Astrocyte (in vitro differentiated cells and primary cell): ENCODE measurements at regions not wholly inside any gene's neighbourhood (a gene's known extent, or its start where the extent isn't known, plus 50 kb on each side); places are given as distances from the start of the nearest gene placed in this dataset.

Source experiments
- DNase-seq: peaks from one replicate; pipeline ENCODE4 v3.0.0-alpha.2; 2010; ENCODE audit warnings: low read depth
- FAIRE-seq: peaks from 2 replicates; lab custom pipeline; 2011; peaks lifted over from hg19 to GRCh38; lab: Jason Lieb, UNC
- H2AFZ ChIP-seq: 2 replicates; pipeline ENCODE4 v1.6.0; 2012; ENCODE audit warnings: low read depth, low read length, inconsistent platforms
- H3K27ac ChIP-seq: 2 replicates; pipeline ENCODE4 v1.5.1; 2011; ENCODE audit warnings: low read depth, low read length, inconsistent platforms
- H3K27me3 ChIP-seq: 2 replicates; pipeline ENCODE4 v1.6.0; 2011; ENCODE audit warnings: low read length, inconsistent platforms; ENCODE audit not compliant: insufficient read depth
- H3K36me3 ChIP-seq: 2 replicates; pipeline ENCODE4 v1.5.1; 2011; ENCODE audit warnings: low read length, inconsistent platforms; ENCODE audit not compliant: insufficient read depth
- H3K4me1 ChIP-seq: 2 replicates; pipeline ENCODE4 v1.5.1; 2011; ENCODE audit warnings: low read length, inconsistent platforms; ENCODE audit not compliant: insufficient read depth
- H3K4me2 ChIP-seq: 2 replicates; pipeline ENCODE4 v1.6.0; 2012; ENCODE audit warnings: low read length, inconsistent platforms
- H3K4me3 ChIP-seq: 2 replicates; pipeline ENCODE4 v1.5.1; 2011; ENCODE audit warnings: low read depth, mild to moderate bottlenecking, low read length, inconsistent platforms; ENCODE audit not compliant: insufficient read depth
- H3K79me2 ChIP-seq: 2 replicates; pipeline ENCODE4 v1.6.0; 2012; ENCODE audit warnings: mild to moderate bottlenecking, low read length, inconsistent platforms; ENCODE audit not compliant: insufficient read depth
- H3K9ac ChIP-seq: 2 replicates; pipeline ENCODE4 v1.6.0; 2012; ENCODE audit warnings: mild to moderate bottlenecking, low read length, inconsistent platforms
- H3K9me3 ChIP-seq: 2 replicates; pipeline ENCODE4 v1.5.1; 2012; ENCODE audit warnings: low read depth, mild to moderate bottlenecking, low read length, inconsistent platforms; ENCODE audit not compliant: insufficient read depth
- H4K20me1 ChIP-seq: 2 replicates; pipeline ENCODE4 v1.6.0; 2012; ENCODE audit warnings: low read length, inconsistent platforms; ENCODE audit not compliant: insufficient read depth
- H3K27ac Mint-ChIP-seq: one replicate; pipeline ENCODE4 v1.8.0; 2021; ENCODE audit warnings: mild to moderate bottlenecking, mixed read lengths; ENCODE audit not compliant: unreplicated experiment
- H3K27me3 Mint-ChIP-seq: one replicate; pipeline ENCODE4 v1.8.0; 2021; ENCODE audit warnings: low read depth, mixed read lengths; ENCODE audit not compliant: unreplicated experiment
- H3K36me3 Mint-ChIP-seq: one replicate; pipeline ENCODE4 v1.8.0; 2021; ENCODE audit warnings: low read depth, mixed read lengths; ENCODE audit not compliant: unreplicated experiment
- H3K4me1 Mint-ChIP-seq: one replicate; pipeline ENCODE4 v1.8.0; 2021; ENCODE audit warnings: low read depth, mixed read lengths; ENCODE audit not compliant: unreplicated experiment
- H3K4me3 Mint-ChIP-seq: one replicate; pipeline ENCODE4 v1.8.0; 2021; ENCODE audit warnings: mild to moderate bottlenecking, moderate library complexity, mixed read lengths; ENCODE audit not compliant: unreplicated experiment
- H3K9me3 Mint-ChIP-seq: one replicate; pipeline ENCODE4 v1.8.0; 2021; ENCODE audit warnings: mild to moderate bottlenecking, mixed read lengths; ENCODE audit not compliant: unreplicated experiment
- EZH2 ChIP-seq: IDR thresholded peaks from 2 replicates; pipeline ENCODE4 v1.6.1; 2012; ENCODE audit warnings: mild to moderate bottlenecking, low read length, inconsistent platforms; ENCODE audit not compliant: insufficient read depth
- TF ChIP-seq, protein P1 (sequence below): IDR thresholded peaks from 2 replicates; pipeline ENCODE4 v1.5.1; 2011; ENCODE audit warnings: low read depth, mild to moderate bottlenecking, inconsistent platforms, low read length, moderate library complexity; ENCODE audit not compliant: insufficient read depth

DNA sequence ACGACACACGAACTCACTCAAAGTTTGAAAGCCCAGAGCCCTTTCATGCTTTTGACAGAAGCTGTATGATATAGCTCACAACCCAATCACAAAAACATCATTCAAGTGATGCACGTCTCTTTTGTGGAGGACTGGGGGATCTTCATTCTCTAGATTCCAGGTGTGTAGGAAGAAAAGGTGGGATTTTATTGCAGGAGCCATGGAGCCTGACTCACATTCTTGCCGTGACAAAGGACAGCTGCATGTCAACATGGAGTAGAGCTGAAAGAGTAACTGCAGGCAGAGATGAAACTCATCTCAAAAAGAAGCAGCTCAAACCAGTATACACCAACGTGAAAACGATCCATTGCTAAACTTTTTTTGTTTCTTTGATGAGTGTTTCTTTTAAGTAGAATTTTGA is 50.9 kb upstream of the PDE1A start:
- Histone ChIP-seq H3K4me3 (no peak overlapping the region), H3K9me3 (no peaks in the 10 kb centered on the region), H3K4me1 (no peaks in the 10 kb centered on the region), H2AFZ (no peak overlapping the region), H3K9ac (no peak overlapping the region), H3K27me3 (no peaks in the 10 kb centered on the region), H3K36me3 (no peaks in the 10 kb centered on the region), H3K4me2 (no peak overlapping the region), H3K79me2 (no peaks in the 10 kb centered on the region), H4K20me1 (no peaks in the 10 kb centered on the region), H3K27ac (no peak overlapping the region)
- Mint-ChIP-seq H3K9me3 (peaks cover 3% of the 10 kb centered on the region), H3K27ac (no peak overlapping the region), H3K36me3 (no peaks in the 10 kb centered on the region), H3K4me1 (peaks cover 9% of the 10 kb centered on the region), H3K4me3 (no peak overlapping the region), H3K27me3 (no peaks in the 10 kb centered on the region)
- no peak for DNase-seq
- FAIRE-seq = no peak
- TF ChIP-seq, protein P1, sequence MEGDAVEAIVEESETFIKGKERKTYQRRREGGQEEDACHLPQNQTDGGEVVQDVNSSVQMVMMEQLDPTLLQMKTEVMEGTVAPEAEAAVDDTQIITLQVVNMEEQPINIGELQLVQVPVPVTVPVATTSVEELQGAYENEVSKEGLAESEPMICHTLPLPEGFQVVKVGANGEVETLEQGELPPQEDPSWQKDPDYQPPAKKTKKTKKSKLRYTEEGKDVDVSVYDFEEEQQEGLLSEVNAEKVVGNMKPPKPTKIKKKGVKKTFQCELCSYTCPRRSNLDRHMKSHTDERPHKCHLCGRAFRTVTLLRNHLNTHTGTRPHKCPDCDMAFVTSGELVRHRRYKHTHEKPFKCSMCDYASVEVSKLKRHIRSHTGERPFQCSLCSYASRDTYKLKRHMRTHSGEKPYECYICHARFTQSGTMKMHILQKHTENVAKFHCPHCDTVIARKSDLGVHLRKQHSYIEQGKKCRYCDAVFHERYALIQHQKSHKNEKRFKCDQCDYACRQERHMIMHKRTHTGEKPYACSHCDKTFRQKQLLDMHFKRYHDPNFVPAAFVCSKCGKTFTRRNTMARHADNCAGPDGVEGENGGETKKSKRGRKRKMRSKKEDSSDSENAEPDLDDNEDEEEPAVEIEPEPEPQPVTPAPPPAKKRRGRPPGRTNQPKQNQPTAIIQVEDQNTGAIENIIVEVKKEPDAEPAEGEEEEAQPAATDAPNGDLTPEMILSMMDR = no peak
- no peak for TF ChIP-seq EZH2

DNA sequence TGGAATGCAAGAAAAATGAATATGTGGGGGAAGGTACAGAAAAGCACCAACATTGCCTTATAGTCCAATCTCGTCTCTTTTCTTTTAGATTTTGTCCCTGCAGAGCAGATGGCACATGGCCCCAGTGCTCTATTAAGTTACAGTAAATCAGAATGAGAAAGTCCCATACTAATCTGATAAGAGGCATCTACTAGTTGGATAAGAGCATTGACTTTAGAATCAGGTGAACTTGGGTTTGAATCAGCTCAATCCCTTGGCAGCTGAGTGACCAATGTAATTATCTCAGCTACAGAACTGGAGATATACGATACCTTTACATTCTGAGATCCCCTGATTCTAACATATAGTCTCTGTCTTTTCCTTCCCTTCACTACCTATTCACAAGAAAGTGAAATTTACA is 54.8 kb upstream of the PDE1A start:
- Histone ChIP-seq H3K27ac (no peak overlapping the region), H3K9ac (no peak overlapping the region), H3K4me3 (no peak overlapping the region), H3K36me3 (no peaks in the 10 kb centered on the region), H3K9me3 (no peaks in the 10 kb centered on the region), H2AFZ (no peak overlapping the region), H3K4me2 (no peak overlapping the region), H3K79me2 (no peaks in the 10 kb centered on the region), H4K20me1 (no peaks in the 10 kb centered on the region), H3K27me3 (no peaks in the 10 kb centered on the region), H3K4me1 (no peaks in the 10 kb centered on the region)
- Mint-ChIP-seq H3K4me3 (no peak overlapping the region), H3K27me3 (no peaks in the 10 kb centered on the region), H3K9me3 (no peaks in the 10 kb centered on the region), H3K4me1 (peaks cover 9% of the 10 kb centered on the region), H3K27ac (no peak overlapping the region), H3K36me3 (no peaks in the 10 kb centered on the region)
- DNase-seq (no peak), FAIRE-seq (no peak)
- TF ChIP-seq, protein P1 = no peak
- TF ChIP-seq EZH2 = no peak

DNA sequence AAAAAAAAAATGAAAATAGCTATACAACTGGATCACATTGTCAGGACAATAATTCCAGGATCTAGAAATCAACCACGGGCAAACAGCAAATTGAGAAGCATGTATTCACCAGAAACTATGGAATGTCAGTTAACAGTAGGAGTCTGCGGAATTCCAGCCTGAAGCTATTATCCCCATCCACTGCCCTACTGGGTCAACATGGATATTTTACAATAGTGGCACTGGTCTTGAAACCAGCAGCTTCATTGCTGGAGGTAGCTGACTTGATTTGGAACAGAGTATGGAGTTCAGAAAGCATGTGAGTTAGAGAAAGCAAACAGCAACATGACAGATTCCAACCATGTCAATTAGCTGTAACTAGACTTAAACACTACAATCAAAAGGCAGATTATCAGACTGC is 55.7 kb upstream of the PDE1A start:
- H3K36me3 Mint-ChIP-seq = no peaks in the 10 kb centered on the region

More for the DNA sequence above, 55.7 kb upstream of the PDE1A start:
- no peak for DNase-seq
- Histone ChIP-seq H3K27me3 (no peaks in the 10 kb centered on the region), H3K4me2 (no peak overlapping the region), H3K4me1 (no peaks in the 10 kb centered on the region), H4K20me1 (no peaks in the 10 kb centered on the region), H3K9ac (no peak overlapping the region), H3K27ac (no peak overlapping the region), H3K4me3 (no peak overlapping the region), H3K9me3 (no peaks in the 10 kb centered on the region), H3K79me2 (no peaks in the 10 kb centered on the region), H3K36me3 (no peaks in the 10 kb centered on the region), H2AFZ (no peak overlapping the region)
- Mint-ChIP-seq H3K27me3 (no peaks in the 10 kb centered on the region), H3K4me1 (peaks cover 9% of the 10 kb centered on the region), H3K9me3 (no peaks in the 10 kb centered on the region), H3K4me3 (no peak overlapping the region), H3K27ac (no peak overlapping the region)
- FAIRE-seq = no peak
- TF ChIP-seq, protein P1 = no peak
- no peak for TF ChIP-seq EZH2
